B cell (primary cell): ENCODE measurements at regions not wholly inside any gene's neighbourhood (a gene's known extent, or its start where the extent isn't known, plus 50 kb on each side); places are given as distances from the start of the nearest gene placed in this dataset.

Experiments used
- EZH2 ChIP-seq: IDR thresholded peaks from 2 replicates; pipeline ENCODE4 v1.6.1; 2012; ENCODE audit warnings: borderline replicate concordance, low read depth, mild to moderate bottlenecking, moderate library complexity, low read length; ENCODE audit not compliant: insufficient read depth, poor library complexity, severe bottlenecking
- TF ChIP-seq, protein P1 (sequence below): fragments of 200-600 bp; IDR thresholded peaks from one replicate; pipeline ENCODE4 v1.8.0; 2022; ENCODE audit warnings: antibody characterized with exemption, mild to moderate bottlenecking

DNA sequence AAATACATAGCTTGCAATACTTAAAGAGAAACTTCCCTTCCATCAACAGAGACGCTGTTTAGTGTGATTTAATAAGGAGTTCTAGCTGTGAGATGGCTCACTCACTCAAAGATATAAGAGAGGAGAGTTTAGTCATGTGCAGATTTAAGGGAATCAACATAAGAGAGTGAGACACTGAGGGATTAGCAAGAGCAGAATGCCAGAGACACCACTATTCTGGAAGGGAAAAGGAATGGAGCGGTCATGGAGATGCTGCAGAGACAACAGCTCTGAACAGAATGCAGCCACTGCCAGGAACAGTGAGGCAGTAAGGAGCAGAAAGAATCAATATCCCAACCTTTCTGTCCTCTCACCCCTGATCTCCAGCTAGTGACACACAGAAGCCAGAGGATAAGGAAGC is 248.8 kb downstream of the MBNL1 start:
- TF ChIP-seq, protein P1, sequence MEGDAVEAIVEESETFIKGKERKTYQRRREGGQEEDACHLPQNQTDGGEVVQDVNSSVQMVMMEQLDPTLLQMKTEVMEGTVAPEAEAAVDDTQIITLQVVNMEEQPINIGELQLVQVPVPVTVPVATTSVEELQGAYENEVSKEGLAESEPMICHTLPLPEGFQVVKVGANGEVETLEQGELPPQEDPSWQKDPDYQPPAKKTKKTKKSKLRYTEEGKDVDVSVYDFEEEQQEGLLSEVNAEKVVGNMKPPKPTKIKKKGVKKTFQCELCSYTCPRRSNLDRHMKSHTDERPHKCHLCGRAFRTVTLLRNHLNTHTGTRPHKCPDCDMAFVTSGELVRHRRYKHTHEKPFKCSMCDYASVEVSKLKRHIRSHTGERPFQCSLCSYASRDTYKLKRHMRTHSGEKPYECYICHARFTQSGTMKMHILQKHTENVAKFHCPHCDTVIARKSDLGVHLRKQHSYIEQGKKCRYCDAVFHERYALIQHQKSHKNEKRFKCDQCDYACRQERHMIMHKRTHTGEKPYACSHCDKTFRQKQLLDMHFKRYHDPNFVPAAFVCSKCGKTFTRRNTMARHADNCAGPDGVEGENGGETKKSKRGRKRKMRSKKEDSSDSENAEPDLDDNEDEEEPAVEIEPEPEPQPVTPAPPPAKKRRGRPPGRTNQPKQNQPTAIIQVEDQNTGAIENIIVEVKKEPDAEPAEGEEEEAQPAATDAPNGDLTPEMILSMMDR, result no peak
- no peak for TF ChIP-seq EZH2
